Breast epithelium (tissue), 3 donors: ENCODE measurements at regions not wholly inside any gene's neighbourhood (a gene's known extent, or its start where the extent isn't known, plus 50 kb on each side); places are given as distances from the start of the nearest gene placed in this dataset.

Experiments
- CTCF ChIP-seq, 3 donors: fragments of 450-650 bp; IDR thresholded peaks; one replicate each; pipeline ENCODE4 v1.5.1; 2016 to 2017; ENCODE audit warnings: antibody characterized with exemption in 3 of 3, mild to moderate bottlenecking in 3 of 3, moderate library complexity in 3 of 3
- POLR2A ChIP-seq: fragments of 450-650 bp; IDR thresholded peaks from one replicate; pipeline ENCODE4 v1.6.1; 2016; ENCODE audit warnings: antibody characterized with exemption, mild to moderate bottlenecking, moderate library complexity

- no peak for TF ChIP-seq POLR2A
- no peak for TF ChIP-seq CTCF (IDR thresholded peaks at IDR 0.05)
These were observed 310.7 kb upstream of the PREP start for GRCh38 chr6:105713474-105714118.
